ENCODE measurements at regions not wholly inside any gene's neighbourhood (a gene's known extent, or its start where the extent isn't known, plus 50 kb on each side); places are given as distances from the start of the nearest gene placed in this dataset.

- TF ChIP-seq, protein P1, sequence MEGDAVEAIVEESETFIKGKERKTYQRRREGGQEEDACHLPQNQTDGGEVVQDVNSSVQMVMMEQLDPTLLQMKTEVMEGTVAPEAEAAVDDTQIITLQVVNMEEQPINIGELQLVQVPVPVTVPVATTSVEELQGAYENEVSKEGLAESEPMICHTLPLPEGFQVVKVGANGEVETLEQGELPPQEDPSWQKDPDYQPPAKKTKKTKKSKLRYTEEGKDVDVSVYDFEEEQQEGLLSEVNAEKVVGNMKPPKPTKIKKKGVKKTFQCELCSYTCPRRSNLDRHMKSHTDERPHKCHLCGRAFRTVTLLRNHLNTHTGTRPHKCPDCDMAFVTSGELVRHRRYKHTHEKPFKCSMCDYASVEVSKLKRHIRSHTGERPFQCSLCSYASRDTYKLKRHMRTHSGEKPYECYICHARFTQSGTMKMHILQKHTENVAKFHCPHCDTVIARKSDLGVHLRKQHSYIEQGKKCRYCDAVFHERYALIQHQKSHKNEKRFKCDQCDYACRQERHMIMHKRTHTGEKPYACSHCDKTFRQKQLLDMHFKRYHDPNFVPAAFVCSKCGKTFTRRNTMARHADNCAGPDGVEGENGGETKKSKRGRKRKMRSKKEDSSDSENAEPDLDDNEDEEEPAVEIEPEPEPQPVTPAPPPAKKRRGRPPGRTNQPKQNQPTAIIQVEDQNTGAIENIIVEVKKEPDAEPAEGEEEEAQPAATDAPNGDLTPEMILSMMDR (IDR thresholded peaks at IDR 0.05; ENCODE audit: insufficient read depth, low read length, poor library complexity, severe bottlenecking): no peak
- H3K4me3 ChIP-seq (ENCODE audit: low read depth, low read length): no peak overlapping the region
- no peak for DNase-seq (ENCODE audit: low read depth)
- H3K36me3 ChIP-seq (ENCODE audit: control insufficient read depth, insufficient read depth, low read length): no peaks in the 10 kb centered on the region
- no peaks in the 10 kb centered on the region for H3K27me3 ChIP-seq (ENCODE audit: control insufficient read depth, insufficient read depth, low read length)
Observed at GRCh38 chr16:26330654-26331053, 638.9 kb downstream of the HS3ST4 start.

GRCh38 chr16:26334218-26335111, 642.7 kb downstream of the HS3ST4 start:
- TF ChIP-seq, protein P1 (IDR thresholded peaks at IDR 0.05; ENCODE audit: insufficient read depth, low read length, poor library complexity, severe bottlenecking): no peak
- H3K4me3 ChIP-seq (ENCODE audit: low read depth, low read length): no peak overlapping the region

GRCh38 chr16:26335236-26335853, 643.6 kb downstream of the HS3ST4 start:
- Histone ChIP-seq H3K4me3 (ENCODE audit: low read depth, low read length) (no peak overlapping the region), H3K36me3 (ENCODE audit: control insufficient read depth, insufficient read depth, low read length) (no peaks in the 10 kb centered on the region), H3K27me3 (ENCODE audit: control insufficient read depth, insufficient read depth, low read length) (no peaks in the 10 kb centered on the region)
- no peak for DNase-seq (ENCODE audit: low read depth)
- TF ChIP-seq, protein P1 (IDR thresholded peaks at IDR 0.05; ENCODE audit: insufficient read depth, low read length, poor library complexity, severe bottlenecking): no peak

More at GRCh38 chr16:26334218-26335111, 642.7 kb downstream of the HS3ST4 start:
- H3K27me3 ChIP-seq (ENCODE audit: control insufficient read depth, insufficient read depth, low read length): no peaks in the 10 kb centered on the region
- H3K36me3 ChIP-seq (ENCODE audit: control insufficient read depth, insufficient read depth, low read length): no peaks in the 10 kb centered on the region
- no peak for DNase-seq (ENCODE audit: low read depth)

GRCh38 chr16:26342621-26343020, 650.9 kb downstream of the HS3ST4 start:
- TF ChIP-seq, protein P1 (IDR thresholded peaks at IDR 0.05; ENCODE audit: insufficient read depth, low read length, poor library complexity, severe bottlenecking): no peak
- Histone ChIP-seq H3K27me3 (ENCODE audit: control insufficient read depth, insufficient read depth, low read length) (no peaks in the 10 kb centered on the region), H3K36me3 (ENCODE audit: control insufficient read depth, insufficient read depth, low read length) (no peaks in the 10 kb centered on the region), H3K4me3 (ENCODE audit: low read depth, low read length) (no peak overlapping the region)
- no peak for DNase-seq (ENCODE audit: low read depth)

DNA sequence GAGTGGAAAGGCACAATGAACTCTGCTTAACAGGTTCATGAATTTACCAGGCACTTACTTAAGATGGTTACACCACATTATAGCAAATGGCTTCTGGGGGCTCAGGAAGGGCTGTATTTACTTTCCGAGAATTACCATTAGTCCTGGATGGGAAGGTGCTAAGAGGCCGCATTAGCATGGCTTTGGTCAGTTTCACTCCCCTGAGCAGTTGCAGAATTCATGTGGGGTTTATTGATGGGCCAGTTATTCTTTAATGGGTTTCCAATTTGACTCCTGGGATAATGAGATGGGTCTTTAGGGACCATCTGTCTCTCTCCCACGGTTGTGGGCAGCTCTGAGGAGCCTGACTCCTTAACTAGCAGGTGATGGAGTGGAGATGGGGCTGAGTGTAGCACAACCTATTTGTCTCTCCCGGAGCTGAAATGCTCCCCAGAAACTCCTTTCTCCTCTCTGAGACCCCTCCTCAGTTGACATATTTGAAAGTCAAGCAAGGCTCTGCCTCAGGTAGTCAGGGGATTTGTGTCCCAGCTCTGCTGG, 652.5 kb downstream of the HS3ST4 start:
- TF ChIP-seq, protein P1 (IDR thresholded peaks at IDR 0.05; ENCODE audit: insufficient read depth, low read length, poor library complexity, severe bottlenecking): no peak
- H3K36me3 ChIP-seq (ENCODE audit: control insufficient read depth, insufficient read depth, low read length): no peaks in the 10 kb centered on the region
- no peaks in the 10 kb centered on the region for H3K27me3 ChIP-seq (ENCODE audit: control insufficient read depth, insufficient read depth, low read length)
- no peak overlapping the region for H3K4me3 ChIP-seq (ENCODE audit: low read depth, low read length)
- DNase-seq (ENCODE audit: low read depth): no peak
